K562 (cell line): ENCODE measurements at regions not wholly inside any gene's neighbourhood (a gene's known extent, or its start where the extent isn't known, plus 50 kb on each side); places are given as distances from the start of the nearest gene placed in this dataset.

Source experiments
- BHLHE40 ChIP-seq: IDR thresholded peaks from 2 replicates; pipeline ENCODE4 v1.6.1; 2011; ENCODE audit warnings: low read length, improper control_type of control experiment
- CAMTA2 ChIP-seq: fragments of 250-450 bp; sonication (Bioruptor Pico); conservative IDR thresholded peaks from 2 replicates; pipeline ENCODE4 v1.5.1; 2022
- ELK3 ChIP-seq: fragments of 450-650 bp; formaldehyde crosslinking; IDR thresholded peaks from 2 replicates; pipeline ENCODE4 v1.4.0; 2020; ENCODE audit warnings: mild to moderate bottlenecking
- HDAC6 ChIP-seq: IDR thresholded peaks from 2 replicates; pipeline ENCODE4 v1.6.1; 2012; ENCODE audit warnings: low read depth, mild to moderate bottlenecking, control low read depth, inconsistent platforms, low read length, moderate library complexity
- HMG20A ChIP-seq: fragments of 450-650 bp; formaldehyde crosslinking; conservative IDR thresholded peaks from 2 replicates; pipeline ENCODE4 v1.4.0; 2020; ENCODE audit warnings: mild to moderate bottlenecking, mixed read lengths
- LARP7 ChIP-seq: fragments of 450-650 bp; IDR thresholded peaks from 2 replicates; pipeline ENCODE4 v1.6.1; 2016
- PHF8 ChIP-seq: fragments of 200-600 bp; sonication (generic); IDR thresholded peaks from 2 replicates; pipeline ENCODE4 v1.6.1; 2012; ENCODE audit warnings: mixed run types, mild to moderate bottlenecking, inconsistent platforms, low read length, moderate library complexity, borderline replicate concordance
- RBM22 ChIP-seq: fragments of 200-400 bp; formaldehyde crosslinking; IDR thresholded peaks from 2 replicates; pipeline ENCODE4 v1.6.1; 2018; ENCODE audit warnings: low read length, low read depth; ENCODE audit not compliant: poor library complexity, severe bottlenecking
- RFX5 ChIP-seq: IDR thresholded peaks from 2 replicates; pipeline ENCODE4 v1.6.1; 2011; ENCODE audit warnings: low read depth, mild to moderate bottlenecking, improper control_type of control experiment, low read length
- SAP30 ChIP-seq: fragments of 200-600 bp; sonication (generic); IDR thresholded peaks from 2 replicates; pipeline ENCODE4 v1.6.1; 2012; ENCODE audit warnings: borderline replicate concordance, low read depth, mild to moderate bottlenecking, moderate library complexity, low read length, control low read depth, inconsistent platforms; ENCODE audit not compliant: insufficient read depth, poor library complexity, severe bottlenecking
- SNRNP70 ChIP-seq: fragments of 200-400 bp; formaldehyde crosslinking; optimal IDR thresholded peaks from 2 replicates; pipeline ENCODE3; 2017; ENCODE audit warnings: low read depth, low read length
- SUPT5H ChIP-seq: fragments of 450-650 bp; IDR thresholded peaks from 2 replicates; pipeline ENCODE4 v1.6.1; 2016
- TFAM ChIP-seq: fragments of 250-450 bp; sonication (Bioruptor Pico); conservative IDR thresholded peaks from 2 replicates; pipeline ENCODE4 v1.5.0; 2021; ENCODE audit warnings: mild to moderate bottlenecking, moderate library complexity
- ZNF3 ChIP-seq: fragments of 250-450 bp; sonication (Bioruptor Pico); IDR thresholded peaks from 2 replicates; pipeline ENCODE4 v1.5.0; 2021; ENCODE audit warnings: mild to moderate bottlenecking, moderate library complexity
- ZNF354B ChIP-seq: fragments of 250-450 bp; sonication (Bioruptor Pico); IDR thresholded peaks from 2 replicates; pipeline ENCODE4 v1.4.0; 2020
- ZNF583 ChIP-seq: fragments of 250-450 bp; sonication (Bioruptor Pico); IDR thresholded peaks from 2 replicates; pipeline ENCODE4 v1.4.0; 2020
- TF ChIP-seq, protein P1 (sequence below): sonication (generic); formaldehyde crosslinking; IDR thresholded peaks from 2 replicates; pipeline ENCODE4 v1.8.0; 2023; ENCODE audit warnings: missing genetic modification reagents, mild to moderate bottlenecking, borderline replicate concordance
- TF ChIP-seq, protein P2 (sequence below): fragments of 450-650 bp; formaldehyde crosslinking; IDR thresholded peaks from 2 replicates; pipeline ENCODE4 v1.4.0; 2022; ENCODE audit warnings: missing genetic modification characterization
- TF ChIP-seq, protein P3 (sequence below): fragments of 250-450 bp; sonication (Bioruptor Pico); IDR thresholded peaks from 2 replicates; pipeline ENCODE4 v1.5.0; 2022; ENCODE audit warnings: mild to moderate bottlenecking

GRCh38 chr16:79982862-79983261 is 382.3 kb upstream of the MAF start (continued):
- TF ChIP-seq, protein P1, sequence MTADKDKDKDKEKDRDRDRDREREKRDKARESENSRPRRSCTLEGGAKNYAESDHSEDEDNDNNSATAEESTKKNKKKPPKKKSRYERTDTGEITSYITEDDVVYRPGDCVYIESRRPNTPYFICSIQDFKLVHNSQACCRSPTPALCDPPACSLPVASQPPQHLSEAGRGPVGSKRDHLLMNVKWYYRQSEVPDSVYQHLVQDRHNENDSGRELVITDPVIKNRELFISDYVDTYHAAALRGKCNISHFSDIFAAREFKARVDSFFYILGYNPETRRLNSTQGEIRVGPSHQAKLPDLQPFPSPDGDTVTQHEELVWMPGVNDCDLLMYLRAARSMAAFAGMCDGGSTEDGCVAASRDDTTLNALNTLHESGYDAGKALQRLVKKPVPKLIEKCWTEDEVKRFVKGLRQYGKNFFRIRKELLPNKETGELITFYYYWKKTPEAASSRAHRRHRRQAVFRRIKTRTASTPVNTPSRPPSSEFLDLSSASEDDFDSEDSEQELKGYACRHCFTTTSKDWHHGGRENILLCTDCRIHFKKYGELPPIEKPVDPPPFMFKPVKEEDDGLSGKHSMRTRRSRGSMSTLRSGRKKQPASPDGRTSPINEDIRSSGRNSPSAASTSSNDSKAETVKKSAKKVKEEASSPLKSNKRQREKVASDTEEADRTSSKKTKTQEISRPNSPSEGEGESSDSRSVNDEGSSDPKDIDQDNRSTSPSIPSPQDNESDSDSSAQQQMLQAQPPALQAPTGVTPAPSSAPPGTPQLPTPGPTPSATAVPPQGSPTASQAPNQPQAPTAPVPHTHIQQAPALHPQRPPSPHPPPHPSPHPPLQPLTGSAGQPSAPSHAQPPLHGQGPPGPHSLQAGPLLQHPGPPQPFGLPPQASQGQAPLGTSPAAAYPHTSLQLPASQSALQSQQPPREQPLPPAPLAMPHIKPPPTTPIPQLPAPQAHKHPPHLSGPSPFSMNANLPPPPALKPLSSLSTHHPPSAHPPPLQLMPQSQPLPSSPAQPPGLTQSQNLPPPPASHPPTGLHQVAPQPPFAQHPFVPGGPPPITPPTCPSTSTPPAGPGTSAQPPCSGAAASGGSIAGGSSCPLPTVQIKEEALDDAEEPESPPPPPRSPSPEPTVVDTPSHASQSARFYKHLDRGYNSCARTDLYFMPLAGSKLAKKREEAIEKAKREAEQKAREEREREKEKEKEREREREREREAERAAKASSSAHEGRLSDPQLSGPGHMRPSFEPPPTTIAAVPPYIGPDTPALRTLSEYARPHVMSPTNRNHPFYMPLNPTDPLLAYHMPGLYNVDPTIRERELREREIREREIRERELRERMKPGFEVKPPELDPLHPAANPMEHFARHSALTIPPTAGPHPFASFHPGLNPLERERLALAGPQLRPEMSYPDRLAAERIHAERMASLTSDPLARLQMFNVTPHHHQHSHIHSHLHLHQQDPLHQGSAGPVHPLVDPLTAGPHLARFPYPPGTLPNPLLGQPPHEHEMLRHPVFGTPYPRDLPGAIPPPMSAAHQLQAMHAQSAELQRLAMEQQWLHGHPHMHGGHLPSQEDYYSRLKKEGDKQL (CRISPR knock-in tag) = no peak
- TF ChIP-seq HMG20A (CRISPR knock-in tag) = no peak
- TF ChIP-seq, protein P2, sequence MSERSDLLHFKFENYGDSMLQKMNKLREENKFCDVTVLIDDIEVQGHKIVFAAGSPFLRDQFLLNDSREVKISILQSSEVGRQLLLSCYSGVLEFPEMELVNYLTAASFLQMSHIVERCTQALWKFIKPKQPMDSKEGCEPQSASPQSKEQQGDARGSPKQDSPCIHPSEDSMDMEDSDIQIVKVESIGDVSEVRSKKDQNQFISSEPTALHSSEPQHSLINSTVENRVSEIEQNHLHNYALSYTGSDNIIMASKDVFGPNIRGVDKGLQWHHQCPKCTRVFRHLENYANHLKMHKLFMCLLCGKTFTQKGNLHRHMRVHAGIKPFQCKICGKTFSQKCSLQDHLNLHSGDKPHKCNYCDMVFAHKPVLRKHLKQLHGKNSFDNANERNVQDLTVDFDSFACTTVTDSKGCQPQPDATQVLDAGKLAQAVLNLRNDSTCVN = peak; percentile 94; the same call in 1 of the 2 replicates
- no peak for TF ChIP-seq BHLHE40
- no peak for TF ChIP-seq HDAC6
- no peak for TF ChIP-seq SAP30
- no peak for TF ChIP-seq ZNF583
- no peak for TF ChIP-seq ZNF354B
- TF ChIP-seq SUPT5H = no peak
- TF ChIP-seq CAMTA2 (CRISPR knock-in tag) = no peak
- TF ChIP-seq SNRNP70 = no peak
- TF ChIP-seq LARP7 = 0 out of 2 replicates have a peak, but pooled peaks have one; percentile 38
- TF ChIP-seq, protein P3, sequence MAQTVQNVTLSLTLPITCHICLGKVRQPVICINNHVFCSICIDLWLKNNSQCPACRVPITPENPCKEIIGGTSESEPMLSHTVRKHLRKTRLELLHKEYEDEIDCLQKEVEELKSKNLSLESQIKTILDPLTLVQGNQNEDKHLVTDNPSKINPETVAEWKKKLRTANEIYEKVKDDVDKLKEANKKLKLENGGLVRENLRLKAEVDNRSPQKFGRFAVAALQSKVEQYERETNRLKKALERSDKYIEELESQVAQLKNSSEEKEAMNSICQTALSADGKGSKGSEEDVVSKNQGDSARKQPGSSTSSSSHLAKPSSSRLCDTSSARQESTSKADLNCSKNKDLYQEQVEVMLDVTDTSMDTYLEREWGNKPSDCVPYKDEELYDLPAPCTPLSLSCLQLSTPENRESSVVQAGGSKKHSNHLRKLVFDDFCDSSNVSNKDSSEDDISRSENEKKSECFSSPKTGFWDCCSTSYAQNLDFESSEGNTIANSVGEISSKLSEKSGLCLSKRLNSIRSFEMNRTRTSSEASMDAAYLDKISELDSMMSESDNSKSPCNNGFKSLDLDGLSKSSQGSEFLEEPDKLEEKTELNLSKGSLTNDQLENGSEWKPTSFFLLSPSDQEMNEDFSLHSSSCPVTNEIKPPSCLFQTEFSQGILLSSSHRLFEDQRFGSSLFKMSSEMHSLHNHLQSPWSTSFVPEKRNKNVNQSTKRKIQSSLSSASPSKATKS (CRISPR knock-in tag) = no peak
- TF ChIP-seq ELK3 (CRISPR knock-in tag) = no peak
- TF ChIP-seq ZNF3 (CRISPR knock-in tag) = no peak
- no peak for TF ChIP-seq RFX5
- no peak for TF ChIP-seq PHF8
- TF ChIP-seq RBM22 = no peak
- TF ChIP-seq TFAM = no peak
